HCT116 (cell line): ENCODE measurements at regions not wholly inside any gene's neighbourhood (a gene's known extent, or its start where the extent isn't known, plus 50 kb on each side); places are given as distances from the start of the nearest gene placed in this dataset.

Experiments used
- CEBPB ChIP-seq: IDR thresholded peaks from 2 replicates; pipeline ENCODE4 v1.6.1; 2012; ENCODE audit warnings: low read depth
- EZH2 ChIP-seq: fragments of 200-600 bp; sonication (generic); IDR thresholded peaks from 2 replicates; pipeline ENCODE4 v1.6.1; 2017; ENCODE audit warnings: antibody characterized with exemption, mixed run types
- MAX ChIP-seq: IDR thresholded peaks from 2 replicates; pipeline ENCODE4 v1.6.1; 2012
- POLR2A ChIP-seq: IDR thresholded peaks from 2 replicates; pipeline ENCODE4 v1.7.0; 2011; ENCODE audit warnings: borderline replicate concordance; ENCODE audit not compliant: insufficient read depth, insufficient read length; ENCODE audit errors: extremely low read depth
- POLR2AphosphoS5 ChIP-seq: IDR thresholded peaks from 2 replicates; pipeline ENCODE4 v1.6.1; 2011; ENCODE audit warnings: mild to moderate bottlenecking, low read depth, low read length, moderate library complexity
- RAD21 ChIP-seq: IDR thresholded peaks from 2 replicates; pipeline ENCODE4 v1.6.1; 2012; ENCODE audit warnings: low read depth, mild to moderate bottlenecking
- YY1 ChIP-seq: IDR thresholded peaks from 2 replicates; pipeline ENCODE4 v1.6.1; 2011; ENCODE audit warnings: low read length, low read depth, moderate library complexity, mild to moderate bottlenecking; ENCODE audit not compliant: insufficient replicate concordance; ENCODE audit errors: extremely low read depth
- ZFX ChIP-seq: fragments of 450-650 bp; IDR thresholded peaks from 2 replicates; pipeline ENCODE4 v1.6.1; 2017
- ZNF274 ChIP-seq: fragments of 200-500 bp; sonication (Bioruptor generic); IDR thresholded peaks from 2 replicates; pipeline ENCODE4 v1.6.1; 2014; ENCODE audit warnings: mild to moderate bottlenecking, low read depth, low read length, inconsistent platforms
- TF ChIP-seq, protein P1 (sequence below), 3 experiments: fragments of 200-600 bp in 1 of 3; sonication (generic) in 1 of 3; IDR thresholded peaks in 2 of 3; conservative IDR thresholded peaks in 1 of 3; 2 replicates each; pipeline ENCODE4 v1.5.1; 2012 to 2017; ENCODE audit warnings: low read depth in 2 of 3, low read length in 2 of 3, antibody characterized with exemption in 1 of 3, borderline replicate concordance in 1 of 3, control low read depth in 1 of 3, mild to moderate bottlenecking in 1 of 3, mixed read lengths in 1 of 3, mixed run types in 1 of 3, moderate library complexity in 1 of 3; ENCODE audit not compliant: insufficient read depth in 1 of 3
- TF ChIP-seq, protein P2 (sequence below): IDR thresholded peaks from 2 replicates; pipeline ENCODE4 v1.6.1; 2011; ENCODE audit warnings: mild to moderate bottlenecking, low read length, moderate library complexity; ENCODE audit not compliant: insufficient replicate concordance; ENCODE audit errors: extremely low read depth

GRCh38 chr15:29938361-29939335, 116.4 kb upstream of the TJP1 start:
- no peak for TF ChIP-seq YY1
- no peak for TF ChIP-seq EZH2
- TF ChIP-seq, protein P1, sequence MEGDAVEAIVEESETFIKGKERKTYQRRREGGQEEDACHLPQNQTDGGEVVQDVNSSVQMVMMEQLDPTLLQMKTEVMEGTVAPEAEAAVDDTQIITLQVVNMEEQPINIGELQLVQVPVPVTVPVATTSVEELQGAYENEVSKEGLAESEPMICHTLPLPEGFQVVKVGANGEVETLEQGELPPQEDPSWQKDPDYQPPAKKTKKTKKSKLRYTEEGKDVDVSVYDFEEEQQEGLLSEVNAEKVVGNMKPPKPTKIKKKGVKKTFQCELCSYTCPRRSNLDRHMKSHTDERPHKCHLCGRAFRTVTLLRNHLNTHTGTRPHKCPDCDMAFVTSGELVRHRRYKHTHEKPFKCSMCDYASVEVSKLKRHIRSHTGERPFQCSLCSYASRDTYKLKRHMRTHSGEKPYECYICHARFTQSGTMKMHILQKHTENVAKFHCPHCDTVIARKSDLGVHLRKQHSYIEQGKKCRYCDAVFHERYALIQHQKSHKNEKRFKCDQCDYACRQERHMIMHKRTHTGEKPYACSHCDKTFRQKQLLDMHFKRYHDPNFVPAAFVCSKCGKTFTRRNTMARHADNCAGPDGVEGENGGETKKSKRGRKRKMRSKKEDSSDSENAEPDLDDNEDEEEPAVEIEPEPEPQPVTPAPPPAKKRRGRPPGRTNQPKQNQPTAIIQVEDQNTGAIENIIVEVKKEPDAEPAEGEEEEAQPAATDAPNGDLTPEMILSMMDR (IDR thresholded peaks at IDR 0.05 in 2 of 3, conservative IDR thresholded peaks at IDR 0.05 in 1 of 3; ENCODE audit: borderline replicate concordance in 1 of 3, insufficient read depth in 1 of 3, low read depth in 2 of 3, low read length in 2 of 3), result peak in 2 of 3 experiments; percentile 41; a peak in 3 of 6 replicates
- TF ChIP-seq ZNF274, result no peak
- TF ChIP-seq, protein P2, sequence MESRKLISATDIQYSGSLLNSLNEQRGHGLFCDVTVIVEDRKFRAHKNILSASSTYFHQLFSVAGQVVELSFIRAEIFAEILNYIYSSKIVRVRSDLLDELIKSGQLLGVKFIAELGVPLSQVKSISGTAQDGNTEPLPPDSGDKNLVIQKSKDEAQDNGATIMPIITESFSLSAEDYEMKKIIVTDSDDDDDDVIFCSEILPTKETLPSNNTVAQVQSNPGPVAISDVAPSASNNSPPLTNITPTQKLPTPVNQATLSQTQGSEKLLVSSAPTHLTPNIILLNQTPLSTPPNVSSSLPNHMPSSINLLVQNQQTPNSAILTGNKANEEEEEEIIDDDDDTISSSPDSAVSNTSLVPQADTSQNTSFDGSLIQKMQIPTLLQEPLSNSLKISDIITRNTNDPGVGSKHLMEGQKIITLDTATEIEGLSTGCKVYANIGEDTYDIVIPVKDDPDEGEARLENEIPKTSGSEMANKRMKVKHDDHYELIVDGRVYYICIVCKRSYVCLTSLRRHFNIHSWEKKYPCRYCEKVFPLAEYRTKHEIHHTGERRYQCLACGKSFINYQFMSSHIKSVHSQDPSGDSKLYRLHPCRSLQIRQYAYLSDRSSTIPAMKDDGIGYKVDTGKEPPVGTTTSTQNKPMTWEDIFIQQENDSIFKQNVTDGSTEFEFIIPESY, result no peak
- TF ChIP-seq ZFX, result no peak
- TF ChIP-seq POLR2AphosphoS5, result no peak
- no peak for TF ChIP-seq POLR2A
- peak; percentile 41 for TF ChIP-seq RAD21
- no peak for TF ChIP-seq MAX
- no peak for TF ChIP-seq CEBPB
